GM12878 (cell line): ENCODE measurements at regions not wholly inside any gene's neighbourhood (a gene's known extent, or its start where the extent isn't known, plus 50 kb on each side); places are given as distances from the start of the nearest gene placed in this dataset.
A peak's percentile ranks its signal among the peaks of the same experiment; 100 is the strongest.

Experiments
- ATAC-seq: fragments of 200-7000 bp; cut with Tn5 transposase; 3 replicates; pipeline ENCODE4 v1.9.1; 2020; ENCODE audit warnings: mild to moderate bottlenecking, moderate library complexity
- BruUV-seq: library from RNA; stranded (reverse); fragments of 400-500 nt; replicated peaks from 2 replicates; lab custom pipeline; 2021; lab: Mats Ljungman, UMichigan
- CTCF ChIA-PET: fragments of 300-600 bp; sonication (Branson Sonifier 250); formaldehyde crosslinking; extraction: SDS; loops from one replicate; lab custom pipeline; 2021; ENCODE audit warnings: inconsistent platforms; lab: Yijun Ruan, JAX
- POLR2A ChIA-PET: fragments of 350-600 bp; formaldehyde crosslinking; extraction: SDS; loops from one replicate; lab custom pipeline; 2021; ENCODE audit warnings: inconsistent platforms; lab: Charles Lee
- RAD21 ChIA-PET: fragments of 300-600 bp; sonication (Branson Sonifier 250); formaldehyde crosslinking; loops from one replicate; lab custom pipeline; 2023; ENCODE audit warnings: antibody characterized with exemption; ENCODE audit not compliant: unreplicated experiment; lab: Charles Lee
- SMC1A ChIA-PET: fragments of 300-600 bp; sonication (Branson Sonifier 250); formaldehyde crosslinking; loops from one replicate; lab custom pipeline; 2023; ENCODE audit not compliant: unreplicated experiment, uncharacterized antibody; lab: Charles Lee
- DNase-seq: peaks from one replicate; pipeline ENCODE4 v3.0.0-alpha.2; 2011; ENCODE audit warnings: low read depth, low spot score
- FAIRE-seq: peaks from 3 replicates; lab custom pipeline; 2011; peaks lifted over from hg19 to GRCh38; lab: Jason Lieb, UNC
- H2AFZ ChIP-seq: 2 replicates; pipeline ENCODE4 v1.6.0; 2011; ENCODE audit warnings: low read depth, low read length, control low read depth; ENCODE audit not compliant: control insufficient read depth
- H3K27ac ChIP-seq: 2 replicates; pipeline ENCODE4 v1.5.1; 2011; ENCODE audit warnings: control low read depth; ENCODE audit not compliant: control insufficient read depth, insufficient read depth
- H3K27me3 ChIP-seq, 2 experiments: replicated peaks in 1 of 2; 2 replicates each; pipeline versions ENCODE4 v1.6.0 to v1.6.1; 2011; ENCODE audit warnings: low read length in 1 of 2; ENCODE audit not compliant: control insufficient read depth in 2 of 2, insufficient read depth in 2 of 2
- H3K36me3 ChIP-seq, 2 experiments: 2 replicates each; pipeline ENCODE4 v1.5.1; 2011; ENCODE audit warnings: low read length in 1 of 2; ENCODE audit not compliant: control insufficient read depth in 2 of 2, insufficient read depth in 2 of 2
- H3K4me1 ChIP-seq: 2 replicates; pipeline ENCODE4 v1.6.1; 2011; ENCODE audit warnings: mild to moderate bottlenecking, low read length, moderate library complexity, mixed read lengths; ENCODE audit not compliant: control insufficient read depth, insufficient read depth
- H3K4me2 ChIP-seq: 2 replicates; pipeline ENCODE4 v1.6.0; 2011; ENCODE audit warnings: control low read depth; ENCODE audit not compliant: control insufficient read depth, insufficient read depth
- H3K4me3 ChIP-seq: fragments of 200-600 bp; sonication (generic); 2 replicates; pipeline ENCODE4 v1.5.1; 2016
- H3K79me2 ChIP-seq: 2 replicates; pipeline ENCODE4 v1.6.0; 2011; ENCODE audit warnings: low read length; ENCODE audit not compliant: control insufficient read depth, insufficient read depth
- H3K9ac ChIP-seq: 2 replicates; pipeline ENCODE4 v1.8.0; 2011; ENCODE audit warnings: low read length, control low read depth, mixed read lengths; ENCODE audit not compliant: control insufficient read depth, insufficient read depth
- H3K9me3 ChIP-seq: replicated peaks from 3 replicates; pipeline ENCODE4 v1.5.1; 2011; ENCODE audit warnings: mild to moderate bottlenecking, low read length; ENCODE audit not compliant: control insufficient read depth, insufficient read depth
- H4K20me1 ChIP-seq: 2 replicates; pipeline ENCODE4 v1.6.0; 2011; ENCODE audit not compliant: control insufficient read depth, insufficient read depth
- CBX5 ChIP-seq: sonication (generic); IDR thresholded peaks from 2 replicates; pipeline ENCODE4 v1.6.1; 2016; ENCODE audit warnings: low read depth, moderate library complexity, mild to moderate bottlenecking, inconsistent platforms
- CHD1 ChIP-seq: IDR thresholded peaks from 2 replicates; pipeline ENCODE4 v1.6.1; 2012; ENCODE audit warnings: low read depth, low read length, improper control_type of control experiment
- DPF2 ChIP-seq: fragments of 450-650 bp; IDR thresholded peaks from 2 replicates; pipeline ENCODE4 v1.6.1; 2017; ENCODE audit warnings: mild to moderate bottlenecking
- ESRRA ChIP-seq: IDR thresholded peaks from 2 replicates; pipeline ENCODE4 v1.6.1; 2012; ENCODE audit warnings: mild to moderate bottlenecking, low read length, improper control_type of control experiment
- ETV6 ChIP-seq, 2 experiments: fragments of 450-650 bp in 1 of 2; IDR thresholded peaks in 1 of 2; conservative IDR thresholded peaks in 1 of 2; 2 replicates each; pipeline ENCODE4 v1.6.1; 2014; ENCODE audit warnings: antibody characterized with exemption in 1 of 2, borderline replicate concordance in 1 of 2, low read depth in 1 of 2, mild to moderate bottlenecking in 1 of 2, moderate library complexity in 1 of 2
- IKZF1 ChIP-seq: fragments of 450-650 bp; conservative IDR thresholded peaks from 2 replicates; pipeline ENCODE4 v1.6.1; 2017; ENCODE audit warnings: antibody characterized with exemption, mild to moderate bottlenecking
- IKZF2 ChIP-seq, 2 experiments: fragments of 450-650 bp; IDR thresholded peaks; 2 replicates each; pipeline ENCODE4 v1.6.1; 2017; ENCODE audit warnings: mild to moderate bottlenecking in 2 of 2, moderate library complexity in 2 of 2
- IRF4 ChIP-seq: IDR thresholded peaks from 2 replicates; pipeline ENCODE4 v1.6.1; 2011; ENCODE audit warnings: low read depth, low read length
- JUNB ChIP-seq: IDR thresholded peaks from 2 replicates; pipeline ENCODE4 v1.6.1; 2016; ENCODE audit warnings: antibody characterized with exemption, mild to moderate bottlenecking
- LARP7 ChIP-seq: fragments of 450-650 bp; IDR thresholded peaks from 2 replicates; pipeline ENCODE4 v1.6.1; 2017; ENCODE audit warnings: mild to moderate bottlenecking
- MEF2B ChIP-seq: fragments of 450-650 bp; IDR thresholded peaks from 2 replicates; pipeline ENCODE4 v1.6.1; 2018; ENCODE audit warnings: mild to moderate bottlenecking, moderate library complexity; ENCODE audit not compliant: partially characterized antibody, poor library complexity, severe bottlenecking
- MYB ChIP-seq: fragments of 150-350 bp; IDR thresholded peaks from 2 replicates; pipeline ENCODE4 v1.6.1; 2014; ENCODE audit warnings: mild to moderate bottlenecking, low read depth, low read length, borderline replicate concordance
- NR2C1 ChIP-seq: fragments of 450-650 bp; IDR thresholded peaks from 2 replicates; pipeline ENCODE4 v1.6.1; 2017; ENCODE audit warnings: antibody characterized with exemption, mild to moderate bottlenecking, moderate library complexity
- POU2F2 ChIP-seq: IDR thresholded peaks from 3 replicates; pipeline ENCODE4 v1.6.1; 2011; ENCODE audit warnings: low read depth, mild to moderate bottlenecking, low read length, borderline replicate concordance
- RB1 ChIP-seq: fragments of 450-650 bp; formaldehyde crosslinking; IDR thresholded peaks from 2 replicates; pipeline ENCODE4 v1.6.1; 2017; ENCODE audit warnings: mild to moderate bottlenecking, borderline replicate concordance
- RELB ChIP-seq: fragments of 450-650 bp; IDR thresholded peaks from 2 replicates; pipeline ENCODE4 v1.6.1; 2017; ENCODE audit warnings: low read depth, mild to moderate bottlenecking, moderate library complexity
- RFX5 ChIP-seq: IDR thresholded peaks from 2 replicates; pipeline ENCODE4 v1.6.1; 2011; ENCODE audit warnings: low read depth, low read length, improper control_type of control experiment
- SMAD1 ChIP-seq: fragments of 450-650 bp; IDR thresholded peaks from 2 replicates; pipeline ENCODE4 v1.6.1; 2018; ENCODE audit warnings: mild to moderate bottlenecking, low read depth; ENCODE audit not compliant: partially characterized antibody
- SREBF1 ChIP-seq: IDR thresholded peaks from 2 replicates; pipeline ENCODE4 v1.6.1; 2012; ENCODE audit warnings: mild to moderate bottlenecking, low read length
- TCF12 ChIP-seq: IDR thresholded peaks from 2 replicates; pipeline ENCODE4 v1.6.1; 2011; ENCODE audit warnings: low read depth, mild to moderate bottlenecking, low read length
- ZNF217 ChIP-seq: fragments of 450-650 bp; IDR thresholded peaks from 2 replicates; pipeline ENCODE4 v1.6.1; 2017; ENCODE audit warnings: antibody characterized with exemption, mild to moderate bottlenecking
- WGBS: methylation state at CpG from one replicate; pipeline ENCODE4 v1.1.6; 2016; ENCODE audit warnings: low lambda C conversion rate; ENCODE audit not compliant: insufficient replicate concordance, insufficient coverage; ENCODE audit errors: missing lambda C conversion rate; 5-methylcytosine and 5-hydroxymethylcytosine counted together
- in situ Hi-C: fragments of 300-500 bp; cut with MboI; formaldehyde crosslinking; loops from 9 replicates; pipeline ENCODE4 v1.14.3; 2018; ENCODE audit warnings: mixed read lengths
- intact Hi-C: fragments of 100-400 bp; cut with micrococcal nuclease; formaldehyde crosslinking; loops from one replicate; pipeline ENCODE4 v1.14.2; 2022; ENCODE audit not compliant: unreplicated experiment

GRCh38 chr14:71563492-71564153 lies 368.6 kb upstream of the RGS6 start:
- H3K9me3 ChIP-seq: peaks cover under 1% of the 10 kb centered on the region; the same call in 2 of the 3 replicates
- H3K27ac ChIP-seq: peak overlapping the region; percentile 80
- SMC1A ChIA-PET: interaction anchor here (0.7 to 3.1 kb wide), 23 partner anchors 9 to 242 kb away, joined by 3 to 30 read pairs (median 5); no protein-coding TSS in a partner anchor

More at GRCh38 chr14:71563492-71564153, 368.6 kb upstream of the RGS6 start:
- no TSS peak for BruUV-seq
- CTCF ChIA-PET: interaction anchor here (0.6 to 2.3 kb wide), 6 partner anchors 9 to 425 kb away, joined by 3 to 12 read pairs (median 4); no protein-coding TSS in a partner anchor
- Histone ChIP-seq H3K27me3 (no peaks in the 10 kb centered on the region), H3K9ac (peak overlapping the region; percentile 57), H3K36me3 (0 out of 4 replicates have a peak, but pooled peaks cover 0 to 3% of the 10 kb centered on the region in 2 experiments), H3K4me3 (peak overlapping the region; percentile 25; the same call in 1 of the 2 replicates), H3K4me1 (peaks cover 25% of the 10 kb centered on the region), H3K4me2 (peak overlapping the region; percentile 79), H3K79me2 (peaks cover 40% of the 10 kb centered on the region), H4K20me1 (no peaks in the 10 kb centered on the region), H2AFZ (no peak overlapping the region; the same call in 1 of the 2 replicates)
- ATAC-seq: peak; percentile 80
- peak; percentile 55 for DNase-seq
- TF ChIP-seq IKZF2 (IDR thresholded peaks at IDR 0.05) (peak; percentile 61 to 64; a peak in 3 of 4 replicates), ESRRA (no peak), MEF2B (peak; percentile 65), DPF2 (0 out of 2 replicates have a peak, but pooled peaks have one; percentile 33), RB1 (no peak), SMAD1 (no peak), IRF4 (0 out of 2 replicates have a peak, but pooled peaks have one; percentile 26), NR2C1 (no peak), CBX5 (0 out of 2 replicates have a peak, but pooled peaks have one; percentile 23), ETV6 (conservative IDR thresholded peaks at IDR 0.05 in 1 of 2, IDR thresholded peaks at IDR 0.05 in 1 of 2; ENCODE audit: borderline replicate concordance in 1 of 2, low read depth in 1 of 2) (peak in 1 of 2 experiments; percentile 51; a peak in 1 of 4 replicates), MYB (no peak), TCF12 (no peak), SREBF1 (no peak), ZNF217 (no peak), RFX5 (no peak), RELB (peak; percentile 33), CHD1 (no peak), IKZF1 (peak; percentile 44; the same call in 1 of the 2 replicates), LARP7 (no peak), POU2F2 (no peak), JUNB (peak; percentile 81)
- POLR2A ChIA-PET: interaction anchor here (0.6 to 1.8 kb wide), 6 partner anchors 9 to 323 kb away, joined by 3 to 6 read pairs (median 3); no protein-coding TSS in a partner anchor
- WGBS: 11% methylated on average over 3 of the region's 3 CpGs
- RAD21 ChIA-PET: interaction anchor here (0.6 to 2.9 kb wide), 7 partner anchors 9 to 239 kb away, joined by 3 to 26 read pairs (median 6); no protein-coding TSS in a partner anchor
- in situ Hi-C loops (no loop called here), intact Hi-C loops (no loop called here)
- FAIRE-seq: no peak
